ENCODE measurements at regions not wholly inside any gene's neighbourhood (a gene's known extent, or its start where the extent isn't known, plus 50 kb on each side); places are given as distances from the start of the nearest gene placed in this dataset.

- TF ChIP-seq CTCF (IDR thresholded peaks at IDR 0.05; ENCODE audit: borderline replicate concordance, extremely low read depth, low read length, poor library complexity, severe bottlenecking) (no peak), EZH2 (IDR thresholded peaks at IDR 0.05; ENCODE audit: borderline replicate concordance, low read depth, low read length, severe bottlenecking) (no peak)
These were observed 148.0 kb downstream of the USP46 start for GRCh38 chr4:52510939-52511565.

Data from DND-41 (cell line).